HG03575 (cell line): ENCODE measurements at regions not wholly inside any gene's neighbourhood (a gene's known extent, or its start where the extent isn't known, plus 50 kb on each side); places are given as distances from the start of the nearest gene placed in this dataset.

Experiments
- ATAC-seq: cut with Tn5 transposase; IDR thresholded peaks from one replicate; pipeline ENCODE4 v1.9.1; 2021; ENCODE audit not compliant: unreplicated experiment, insufficient number of reproducible peaks, low FRiP score; ENCODE audit errors: extremely low read depth

DNA sequence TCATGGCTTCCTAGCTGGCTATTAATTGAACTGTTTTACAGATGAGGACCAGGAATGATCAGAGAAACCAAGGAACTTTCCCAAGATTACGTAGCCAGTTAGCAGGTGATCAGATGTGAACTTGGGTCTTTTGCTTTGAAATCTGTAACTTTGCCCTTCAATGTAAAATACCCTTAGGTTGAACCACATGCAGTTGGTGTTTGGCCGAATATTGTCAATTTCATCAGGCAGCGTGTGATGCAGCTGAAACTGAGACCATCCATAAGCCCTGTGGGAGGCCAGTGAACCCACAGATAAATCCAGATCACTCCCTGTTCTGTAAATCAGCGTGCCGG is 150.8 kb downstream of the ETS2 start:
- ATAC-seq, result no peak

DNA sequence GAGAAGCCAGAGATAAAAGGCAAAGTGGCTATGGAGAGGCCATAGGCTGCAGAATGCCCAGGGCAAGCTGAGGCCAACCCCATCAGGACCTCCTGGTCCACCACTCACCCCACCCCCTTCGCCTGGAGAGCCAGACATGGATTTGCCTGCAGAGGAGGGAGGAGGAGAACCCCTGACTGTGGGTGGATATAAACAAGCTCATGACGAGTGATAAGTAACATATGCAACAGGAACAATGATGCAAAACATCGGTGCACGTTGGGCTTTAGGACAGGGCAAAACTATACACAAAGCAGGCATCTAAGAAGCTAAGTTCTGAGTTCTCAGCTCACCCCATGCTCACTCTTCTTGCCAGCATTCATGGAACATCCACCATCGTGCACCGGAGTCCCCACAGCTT is 150.3 kb downstream of the ETS2 start:
- no peak for ATAC-seq

DNA sequence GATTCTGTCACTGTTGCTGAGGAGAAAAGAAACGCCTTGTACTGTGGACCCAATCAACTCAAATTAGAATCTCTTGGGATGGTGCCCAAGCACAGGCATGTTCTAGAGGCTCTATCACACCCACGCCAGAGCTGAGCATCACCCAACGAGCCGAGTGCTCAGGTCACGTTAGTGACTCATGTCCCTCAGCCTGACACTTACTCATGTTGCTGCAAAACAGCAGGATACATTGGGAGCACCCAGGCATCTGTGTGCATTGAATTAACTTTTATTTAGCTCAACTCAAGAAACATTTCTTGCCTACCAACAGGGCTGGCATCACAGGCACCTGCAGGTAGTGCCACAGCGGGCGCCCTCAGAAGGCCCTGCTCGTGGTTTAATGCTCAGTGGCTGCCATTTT is 149.8 kb downstream of the ETS2 start:
- ATAC-seq, result no peak

DNA sequence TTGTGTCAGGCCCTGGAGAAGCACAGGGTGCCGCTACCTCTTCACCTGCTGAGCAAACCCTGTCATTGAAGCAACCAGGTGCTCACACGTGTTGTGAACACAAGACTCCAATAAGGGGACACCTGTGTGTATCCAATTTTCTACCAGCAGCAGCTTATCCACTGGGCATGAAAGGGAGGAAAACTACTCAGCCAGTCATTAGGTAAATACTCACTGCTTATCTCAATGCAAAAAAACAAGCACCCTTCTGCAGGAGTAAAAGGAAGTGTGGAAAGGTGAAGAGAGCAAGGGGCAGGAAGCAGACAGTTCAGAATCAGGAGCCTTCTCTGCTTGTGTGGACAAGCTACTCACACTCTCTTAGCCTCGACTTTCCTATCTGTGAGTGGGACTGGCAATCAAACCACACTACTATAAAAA is 148.9 kb downstream of the ETS2 start:
- no peak for ATAC-seq

DNA sequence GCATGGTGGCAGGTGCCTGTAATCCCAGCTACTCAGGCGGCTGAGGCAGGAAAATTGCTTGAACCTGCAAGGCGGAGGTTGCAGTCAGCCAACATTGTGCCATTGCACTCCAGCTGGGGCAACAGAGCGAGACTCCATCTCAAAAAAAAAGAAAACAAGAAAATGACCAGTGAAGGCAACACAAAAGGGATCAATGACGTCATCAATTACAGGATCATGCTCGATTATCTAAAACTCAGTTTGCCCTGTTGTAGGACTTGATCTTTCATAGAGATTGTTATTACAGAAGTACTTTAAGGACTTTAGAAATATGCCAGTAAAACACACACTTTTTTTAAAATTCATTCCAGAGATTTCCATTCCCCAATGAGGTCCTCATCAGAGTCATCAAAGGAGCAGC is 147.8 kb downstream of the ETS2 start:
- no peak for ATAC-seq

DNA sequence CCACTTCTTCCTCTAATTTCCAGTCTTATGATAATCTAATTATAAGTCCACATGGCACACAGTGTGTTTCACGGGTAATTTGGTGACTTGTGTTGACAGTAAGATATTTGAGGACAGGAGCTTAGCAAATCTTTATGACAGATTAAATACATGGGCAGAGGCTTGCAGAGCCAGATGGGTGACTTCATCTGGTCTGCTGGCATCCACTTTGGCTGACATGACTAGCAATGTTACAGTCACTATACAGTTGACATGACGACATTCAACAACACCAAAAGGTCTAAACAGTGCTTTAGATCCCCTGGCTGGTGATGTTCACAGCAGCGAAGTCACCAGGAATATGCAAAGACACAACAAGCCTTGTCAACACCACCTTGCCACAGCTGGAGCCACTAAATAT is 147.2 kb downstream of the ETS2 start:
- ATAC-seq, result no peak

DNA sequence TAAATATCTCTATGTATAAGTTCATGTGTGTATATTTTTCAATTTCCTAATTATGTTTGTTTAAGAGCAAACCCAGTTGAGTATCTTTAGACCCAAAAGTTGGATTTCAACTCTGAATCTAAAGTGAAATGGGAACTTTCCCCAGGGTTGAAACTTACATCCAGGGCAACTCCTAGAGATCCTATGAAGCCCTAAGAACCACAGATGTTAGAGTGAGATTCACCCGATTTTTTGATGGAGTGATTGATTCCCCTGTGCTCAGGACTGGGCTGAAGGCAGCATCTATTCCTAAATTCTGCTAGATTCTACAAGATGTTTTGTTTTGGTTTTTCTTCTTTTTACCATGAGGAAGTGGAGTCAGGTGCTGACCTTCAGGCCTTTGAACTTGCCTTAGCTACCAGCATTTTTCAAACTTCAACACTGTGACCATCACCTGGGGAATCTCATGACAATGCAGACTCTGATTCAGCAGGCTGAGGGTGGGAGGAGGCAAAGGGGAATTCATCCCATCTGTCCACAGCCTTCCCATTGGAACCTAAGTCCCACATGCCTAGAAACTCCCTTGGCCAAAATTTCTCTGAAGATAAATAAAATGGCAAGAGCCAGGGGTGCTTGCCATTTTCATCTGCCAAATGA is 145.5 kb downstream of the ETS2 start:
- no peak for ATAC-seq

DNA sequence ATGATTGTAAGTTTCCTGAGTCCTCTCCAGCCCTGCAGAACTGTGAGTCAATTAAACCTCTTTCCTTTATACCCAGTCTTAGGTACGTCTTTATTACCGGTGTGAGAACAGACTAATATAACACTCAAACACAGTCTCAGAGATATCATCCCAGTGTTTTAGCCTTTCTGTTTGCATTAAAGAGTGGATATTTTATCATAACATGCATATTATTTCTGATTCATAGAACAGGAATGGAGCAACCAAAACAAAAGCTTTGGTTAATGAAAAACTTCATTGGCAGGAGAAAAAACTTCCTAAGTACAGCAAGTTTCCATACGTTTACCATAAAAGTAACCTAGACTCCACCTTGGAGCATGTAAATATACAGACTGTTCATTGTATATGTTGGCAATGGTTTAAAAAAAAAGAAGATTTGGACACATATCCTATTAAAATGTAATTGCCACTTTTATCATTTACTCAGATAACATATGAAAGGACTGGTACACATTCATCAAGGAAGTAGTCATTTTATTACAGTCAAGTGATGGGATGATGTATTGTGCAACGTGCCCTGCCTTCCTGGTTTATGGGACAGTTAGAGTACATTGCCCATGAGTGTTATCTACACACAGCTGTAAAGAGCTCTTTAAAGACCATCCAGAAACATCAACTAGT is 144.8 kb downstream of the ETS2 start:
- ATAC-seq, result no peak

DNA sequence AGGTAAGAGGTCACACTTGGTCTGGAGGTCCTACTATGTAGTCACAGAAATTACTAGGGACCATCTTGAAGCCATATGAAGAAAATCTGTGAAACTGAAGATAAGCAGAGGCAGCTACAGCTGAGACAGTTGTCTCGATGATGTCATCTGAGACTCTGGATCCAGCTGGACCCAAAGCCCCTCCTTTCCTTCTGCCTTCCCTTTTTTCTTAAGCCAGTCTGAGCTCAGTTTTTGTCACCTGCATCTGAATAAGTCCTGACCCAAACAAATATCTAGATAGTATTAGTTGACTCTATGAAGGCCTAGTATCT is 143.3 kb downstream of the ETS2 start:
- no peak for ATAC-seq

DNA sequence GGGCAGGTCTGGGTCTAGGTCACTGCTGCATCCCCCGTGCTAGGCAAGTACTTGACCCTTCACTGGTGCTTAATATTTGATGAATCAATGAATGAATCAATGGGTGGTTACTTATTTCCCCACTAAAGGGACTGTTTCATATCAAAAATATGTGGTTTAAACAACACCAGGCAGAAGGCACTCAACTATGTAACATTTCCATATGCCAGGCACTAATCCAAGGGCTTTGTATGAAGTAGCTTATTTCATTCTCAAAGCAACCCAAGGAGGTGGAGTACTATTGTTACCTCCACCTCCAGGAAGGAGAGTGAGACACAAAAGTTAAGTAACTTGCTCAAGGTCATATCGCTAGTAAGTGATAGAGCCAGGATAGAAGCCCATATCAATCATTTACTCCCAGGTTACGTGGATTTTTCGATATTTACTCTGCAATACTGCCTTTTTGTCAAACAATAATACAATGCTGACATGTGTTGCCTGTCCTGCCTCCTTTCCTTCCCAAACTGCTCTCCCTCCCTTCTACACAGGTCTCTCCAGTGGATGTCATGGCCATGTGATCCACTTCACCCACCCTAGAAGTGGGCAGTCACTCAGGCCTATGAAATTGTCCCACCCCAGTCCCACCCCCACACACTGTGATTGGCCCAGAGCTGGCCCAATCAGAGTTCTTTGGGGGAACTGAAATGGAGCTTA is 142.8 kb downstream of the ETS2 start:
- ATAC-seq, result no peak

DNA sequence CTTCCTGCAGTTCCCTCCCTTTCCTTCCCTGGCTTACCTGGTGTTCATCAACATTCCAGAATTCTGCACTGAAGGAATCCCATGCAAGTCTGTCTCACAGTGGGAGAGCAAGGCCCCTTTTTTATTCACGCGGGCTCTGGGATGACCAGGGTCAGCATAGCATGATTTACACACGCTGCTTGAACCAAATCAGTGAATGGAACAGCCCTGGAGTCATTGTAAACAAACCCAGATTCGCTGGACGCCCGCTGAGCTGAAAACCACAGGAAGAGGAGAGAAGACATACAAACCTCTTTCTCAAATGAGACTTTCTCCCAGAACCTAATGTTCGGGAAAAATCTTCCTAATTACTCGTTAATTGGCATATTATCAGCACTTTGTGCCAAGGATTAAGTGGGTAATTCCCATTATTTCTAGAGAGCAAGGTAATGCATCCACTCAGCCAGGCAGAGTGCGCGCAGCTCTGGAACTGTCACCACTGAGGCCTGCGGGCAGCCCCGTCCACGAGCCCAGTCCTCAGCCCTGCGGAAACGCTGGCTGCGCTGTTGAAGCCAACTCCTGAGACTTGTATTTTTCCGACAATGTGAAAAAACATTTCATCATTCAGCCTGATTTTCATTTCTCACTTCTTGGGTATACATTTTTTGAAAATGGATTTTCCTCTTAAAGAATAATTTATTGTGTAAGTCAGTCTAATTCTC is 140.0 kb downstream of the ETS2 start:
- ATAC-seq, result no peak

DNA sequence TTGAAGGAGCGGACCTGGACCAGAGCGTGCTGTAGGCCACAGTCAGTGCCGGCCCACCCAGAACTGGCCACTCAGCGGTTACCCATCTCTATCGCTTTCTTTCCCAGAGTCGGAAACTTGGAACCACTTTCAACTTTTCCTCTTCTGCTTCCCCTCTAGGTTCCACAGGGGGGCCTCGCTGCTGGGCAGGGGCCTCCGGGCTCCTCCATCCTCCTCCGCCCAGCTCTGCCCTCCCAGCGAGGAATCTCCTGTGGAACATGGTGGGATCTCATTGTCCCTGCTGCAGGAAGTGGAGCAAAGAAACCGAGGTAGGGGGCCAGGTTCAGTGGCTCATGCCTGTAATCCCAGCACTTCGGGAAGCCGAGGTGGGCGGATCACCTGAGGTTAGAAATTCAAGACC is 139.2 kb downstream of the ETS2 start:
- ATAC-seq, result no peak

DNA sequence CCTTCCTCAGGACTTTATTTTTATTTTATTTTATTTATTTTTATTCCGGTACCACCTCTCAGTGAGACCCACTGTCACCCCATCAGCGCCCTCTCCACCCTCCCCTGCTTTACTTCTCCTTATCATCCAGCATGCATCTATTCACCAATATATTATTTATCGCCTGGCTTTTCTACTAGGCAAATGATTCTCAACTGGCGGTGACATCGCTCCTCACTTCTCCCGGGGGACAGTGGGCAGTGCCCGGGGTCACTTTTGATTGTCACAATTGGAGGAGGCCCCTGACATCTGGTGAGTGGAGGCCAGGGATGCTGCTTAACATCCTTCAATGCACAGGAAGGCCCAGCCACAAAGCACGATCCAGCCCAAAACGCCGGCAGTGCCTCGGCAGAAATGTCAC is 138.7 kb downstream of the ETS2 start:
- ATAC-seq, result no peak

DNA sequence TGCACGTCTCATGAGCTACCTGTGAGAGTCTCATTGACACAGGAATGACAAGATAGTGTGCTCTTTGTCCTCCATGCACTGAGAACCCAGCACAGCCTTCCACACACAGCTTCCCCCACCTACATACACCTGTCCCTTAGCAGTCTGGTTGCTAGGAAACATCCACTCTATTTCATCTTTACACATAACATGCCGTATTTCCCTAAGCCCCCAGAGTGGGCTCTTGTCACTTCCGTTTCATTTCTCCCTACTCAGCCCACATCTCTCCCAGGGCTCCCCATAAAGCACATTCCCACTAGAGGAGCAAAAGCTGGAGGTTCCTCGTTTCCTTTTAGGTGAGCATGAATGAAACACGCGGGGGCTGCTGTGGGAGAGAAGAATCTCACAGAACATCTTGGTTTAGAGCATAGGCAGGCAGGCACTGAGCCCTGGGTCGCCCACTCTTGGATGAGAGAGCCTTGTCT is 137.1 kb downstream of the ETS2 start:
- ATAC-seq, result no peak

DNA sequence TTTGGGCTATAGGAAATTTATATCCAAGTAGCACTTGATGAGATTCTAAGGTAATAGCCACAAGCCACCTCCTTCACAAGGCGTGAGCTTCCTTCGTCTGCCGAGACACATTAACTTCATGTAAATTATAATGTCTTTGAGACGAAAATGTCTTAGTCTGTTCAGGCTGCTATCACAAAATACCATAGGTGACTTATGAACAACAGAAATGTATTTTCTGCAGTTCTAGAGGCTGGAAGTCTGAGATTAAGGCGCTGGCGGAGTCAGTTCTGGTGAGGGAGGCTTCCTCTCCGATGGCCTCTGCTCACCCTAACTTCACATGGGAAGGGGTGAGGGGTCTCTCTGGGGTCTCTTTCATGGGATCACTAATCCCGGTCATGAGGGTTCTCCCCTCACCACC is 133.0 kb downstream of the ETS2 start:
- no peak for ATAC-seq

DNA sequence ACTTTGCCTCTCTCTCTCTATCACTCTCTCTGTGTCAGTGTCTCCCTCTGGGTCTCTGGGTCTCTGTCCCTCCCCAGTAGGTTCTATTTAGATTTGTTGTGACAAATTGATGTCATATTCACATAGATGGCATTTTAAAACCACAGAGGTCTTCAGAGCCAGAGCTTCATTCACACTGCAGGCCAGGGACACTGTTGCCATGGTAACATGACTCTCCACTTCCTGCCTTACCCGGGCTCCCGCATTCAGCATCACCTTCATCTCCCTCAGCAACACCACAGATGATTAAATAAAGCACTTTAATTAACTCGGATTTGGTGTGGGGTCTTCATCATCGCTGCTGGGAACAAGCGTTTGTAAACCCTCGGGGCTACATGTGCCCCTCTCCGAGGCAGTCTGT is 132.6 kb downstream of the ETS2 start:
- no peak for ATAC-seq

DNA sequence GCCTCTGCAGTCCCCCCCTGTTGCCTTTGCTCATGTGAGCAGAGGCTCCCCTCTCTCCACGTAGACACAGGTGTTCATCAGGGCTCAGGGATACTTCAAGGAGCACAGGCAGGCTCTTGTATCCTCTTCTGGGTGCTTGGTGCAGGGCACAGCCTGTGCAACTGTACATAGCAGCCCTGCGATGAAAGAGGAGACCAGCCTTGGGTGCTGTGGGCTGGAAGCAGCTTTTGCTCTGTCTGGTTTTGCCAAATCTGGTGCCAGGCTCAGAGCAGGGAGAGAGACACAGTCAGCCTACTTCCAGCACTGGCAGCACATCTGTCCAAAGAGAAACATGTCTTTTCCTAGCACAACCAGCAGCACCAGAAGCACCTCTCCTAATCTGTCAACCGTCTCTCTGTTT is 132.1 kb downstream of the ETS2 start:
- ATAC-seq, result no peak

DNA sequence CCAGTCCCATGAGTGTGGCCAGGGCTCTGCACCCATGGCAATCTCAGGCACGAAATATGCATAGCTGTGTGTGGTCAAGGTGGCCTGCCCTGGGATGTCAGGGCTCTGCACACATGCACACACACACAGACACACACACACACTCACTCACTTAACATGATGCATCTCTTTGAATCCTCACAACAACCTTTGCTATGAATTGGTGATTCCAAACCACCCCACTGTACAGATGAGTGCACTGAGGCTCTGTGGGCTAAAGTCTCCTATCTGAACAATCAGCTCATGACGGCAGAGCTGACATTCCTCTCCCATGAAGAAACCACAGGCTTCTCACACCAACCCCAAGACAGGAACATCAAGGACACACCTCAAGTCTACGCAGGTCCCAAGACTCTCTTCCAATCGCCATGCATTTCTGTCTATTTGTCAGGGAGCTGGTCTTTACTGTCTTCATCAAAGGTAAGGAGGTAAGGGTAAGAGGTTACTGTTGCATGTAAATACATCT is 131.6 kb downstream of the ETS2 start:
- ATAC-seq, result no peak

DNA sequence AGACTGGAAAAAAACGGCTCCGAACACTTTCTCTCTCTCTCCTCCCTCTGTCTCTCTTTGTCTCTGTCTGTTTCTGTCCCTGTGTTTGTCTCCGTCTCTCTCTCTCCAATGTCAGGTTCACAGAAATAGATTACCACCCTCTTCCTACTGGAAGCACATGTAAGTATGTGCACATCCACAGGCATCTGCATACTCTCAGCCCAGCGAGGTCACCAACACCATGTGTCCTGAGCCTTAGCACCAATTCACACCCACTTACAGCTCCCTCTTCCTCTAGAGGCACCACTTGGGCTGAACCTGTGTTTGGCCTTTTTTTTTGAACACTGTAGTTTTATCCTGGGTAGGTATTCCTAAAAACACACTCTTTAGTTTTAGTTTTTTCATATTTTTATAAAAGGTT is 130.5 kb downstream of the ETS2 start:
- ATAC-seq, result no peak

DNA sequence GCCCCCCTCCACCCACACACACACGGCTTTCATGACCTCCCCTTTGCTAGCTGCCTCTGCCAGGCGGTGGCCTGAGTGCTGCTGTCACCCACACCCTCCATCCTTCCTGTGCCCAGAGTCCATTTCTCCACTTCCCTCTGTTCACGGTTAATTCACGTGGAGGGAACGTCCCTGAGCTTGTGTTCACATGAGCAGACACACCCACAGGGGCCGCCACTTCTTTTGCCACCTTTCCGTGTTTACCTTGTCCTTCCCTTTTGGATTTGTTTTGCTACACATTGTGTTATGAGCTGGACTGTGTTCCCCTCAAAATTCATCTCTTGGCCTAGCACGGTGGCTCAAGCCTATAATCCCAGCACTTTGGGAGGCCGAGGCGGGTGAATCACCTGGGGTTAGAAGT is 128.0 kb downstream of the ETS2 start:
- ATAC-seq, result no peak
